Coronary artery (tissue), 2 donors: ENCODE measurements at regions not wholly inside any gene's neighbourhood (a gene's known extent, or its start where the extent isn't known, plus 50 kb on each side); places are given as distances from the start of the nearest gene placed in this dataset.

Source experiments
- DNase-seq: peaks from one replicate; pipeline ENCODE4 v3.0.0-alpha.2; 2017; ENCODE audit warnings: low spot score
- H3K27ac ChIP-seq, 2 donors: fragments of 200-600 bp; sonication (generic); one replicate each; pipeline ENCODE4 v1.5.1; 2016 to 2019
- H3K4me3 ChIP-seq: fragments of 200-600 bp; sonication (generic); 2 replicates; pipeline ENCODE4 v1.5.1; 2016; ENCODE audit warnings: mild to moderate bottlenecking, moderate library complexity
- TF ChIP-seq, protein P1 (sequence below): fragments of 200-600 bp; sonication (generic); IDR thresholded peaks from one replicate; pipeline ENCODE4 v1.5.1; 2019; ENCODE audit warnings: antibody characterized with exemption

DNA sequence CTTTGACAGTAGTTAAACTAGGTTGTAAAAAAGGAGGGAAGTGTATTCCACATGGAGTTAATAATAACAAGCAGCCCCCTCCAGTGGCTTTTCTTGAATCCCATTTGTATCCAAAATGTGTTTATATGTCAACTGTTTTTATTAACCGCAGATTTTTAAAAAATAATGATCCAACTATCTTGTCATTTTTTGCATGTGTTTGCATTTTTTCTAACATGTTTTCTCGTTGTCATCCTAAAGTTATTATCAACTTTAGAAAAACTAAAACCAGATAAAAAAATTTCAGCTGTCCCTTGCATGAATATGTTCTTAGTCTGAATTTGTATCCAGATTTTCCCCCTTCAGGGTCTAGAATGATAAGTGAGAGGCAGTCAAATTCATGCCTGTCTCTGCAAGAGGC lies 1063.3 kb downstream of the BCL11A start:
- TF ChIP-seq, protein P1, sequence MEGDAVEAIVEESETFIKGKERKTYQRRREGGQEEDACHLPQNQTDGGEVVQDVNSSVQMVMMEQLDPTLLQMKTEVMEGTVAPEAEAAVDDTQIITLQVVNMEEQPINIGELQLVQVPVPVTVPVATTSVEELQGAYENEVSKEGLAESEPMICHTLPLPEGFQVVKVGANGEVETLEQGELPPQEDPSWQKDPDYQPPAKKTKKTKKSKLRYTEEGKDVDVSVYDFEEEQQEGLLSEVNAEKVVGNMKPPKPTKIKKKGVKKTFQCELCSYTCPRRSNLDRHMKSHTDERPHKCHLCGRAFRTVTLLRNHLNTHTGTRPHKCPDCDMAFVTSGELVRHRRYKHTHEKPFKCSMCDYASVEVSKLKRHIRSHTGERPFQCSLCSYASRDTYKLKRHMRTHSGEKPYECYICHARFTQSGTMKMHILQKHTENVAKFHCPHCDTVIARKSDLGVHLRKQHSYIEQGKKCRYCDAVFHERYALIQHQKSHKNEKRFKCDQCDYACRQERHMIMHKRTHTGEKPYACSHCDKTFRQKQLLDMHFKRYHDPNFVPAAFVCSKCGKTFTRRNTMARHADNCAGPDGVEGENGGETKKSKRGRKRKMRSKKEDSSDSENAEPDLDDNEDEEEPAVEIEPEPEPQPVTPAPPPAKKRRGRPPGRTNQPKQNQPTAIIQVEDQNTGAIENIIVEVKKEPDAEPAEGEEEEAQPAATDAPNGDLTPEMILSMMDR, result no peak

DNA sequence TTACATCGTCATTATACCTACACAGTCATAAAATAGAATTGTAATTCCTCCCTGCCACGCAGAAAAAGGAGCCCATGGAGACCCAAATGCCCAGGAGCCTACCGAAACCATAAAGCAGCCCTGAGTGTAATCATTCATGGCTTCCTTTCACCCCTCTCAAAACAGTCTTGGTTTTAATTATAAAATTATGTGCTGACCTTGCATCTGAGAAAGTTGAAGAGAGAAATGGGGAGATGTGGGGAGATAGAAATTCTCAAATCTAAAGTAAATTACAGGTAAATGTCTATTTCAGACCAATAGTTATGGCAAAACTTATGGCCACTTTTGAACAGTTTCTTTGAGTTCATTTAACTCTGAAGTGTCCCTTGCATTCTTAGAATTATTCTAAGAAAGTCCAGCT lies 1068.8 kb downstream of the BCL11A start:
- DNase-seq, result no peak
- TF ChIP-seq, protein P1, result no peak
- H3K4me3 ChIP-seq, result no peak overlapping the region
- no peak overlapping the region for H3K27ac ChIP-seq

More for the DNA sequence above, 1063.3 kb downstream of the BCL11A start:
- no peak overlapping the region for H3K4me3 ChIP-seq
- no peak for DNase-seq
- H3K27ac ChIP-seq, result no peak overlapping the region

DNA sequence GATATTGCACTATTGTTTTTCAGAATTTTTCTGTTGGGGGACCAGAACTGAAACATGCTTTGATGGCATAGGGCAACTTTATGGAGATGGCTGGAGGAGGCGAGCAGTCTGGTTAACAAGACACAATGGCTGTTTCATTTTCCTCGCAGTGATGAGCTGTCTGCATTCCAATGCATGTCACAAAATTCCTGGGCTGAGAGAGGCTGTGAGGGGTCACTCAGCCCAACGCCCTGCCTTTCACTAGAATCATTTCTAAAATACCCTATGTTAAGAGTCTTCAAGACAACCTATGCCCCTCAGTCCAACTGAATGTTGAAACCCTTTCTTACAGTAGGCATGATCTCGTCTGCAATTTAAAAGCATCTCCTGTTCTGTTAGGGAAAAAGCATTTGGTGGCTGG lies 1090.0 kb downstream of the BCL11A start:
- Histone ChIP-seq H3K4me3 (no peak overlapping the region), H3K27ac (no peak overlapping the region)
- TF ChIP-seq, protein P1, result no peak
- DNase-seq, result no peak

DNA sequence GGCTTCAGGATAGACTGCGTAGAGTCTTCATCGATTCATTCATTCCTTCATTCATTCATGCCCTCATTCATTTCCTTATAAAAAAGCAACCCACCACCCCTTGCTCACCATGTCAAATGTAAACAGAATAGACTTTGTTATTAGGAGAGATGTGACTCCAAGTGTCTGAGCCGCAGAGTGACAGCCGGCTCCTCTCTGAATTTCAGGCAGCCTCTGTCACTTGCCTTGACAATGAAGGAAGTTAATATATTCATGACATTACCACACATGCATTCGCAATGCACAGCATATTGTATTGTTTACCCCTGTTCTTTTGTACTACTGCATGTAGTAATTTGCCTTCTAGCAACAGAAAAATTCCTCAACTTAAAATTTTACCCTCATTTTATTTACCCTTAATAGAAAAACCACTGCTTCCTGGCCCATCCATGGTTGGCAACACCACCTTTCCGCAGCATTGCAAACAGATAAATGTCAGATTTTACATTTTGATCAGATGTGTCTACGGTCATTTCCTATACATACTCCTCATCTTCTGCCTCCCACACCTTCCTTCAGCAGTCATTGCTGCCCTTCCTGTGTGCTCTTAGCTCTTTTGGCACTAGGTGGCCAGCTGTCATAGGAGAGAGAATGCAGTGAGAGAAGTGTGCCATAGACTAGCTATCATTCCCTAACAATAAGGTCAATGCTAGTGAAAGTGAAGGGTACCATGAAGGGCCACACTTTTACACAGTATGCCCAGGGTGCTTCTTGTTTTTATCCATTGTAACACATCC lies 1090.8 kb downstream of the BCL11A start:
- no peak overlapping the region for H3K4me3 ChIP-seq
- H3K27ac ChIP-seq, result no peak overlapping the region
- no peak for DNase-seq
- TF ChIP-seq, protein P1, result no peak

DNA sequence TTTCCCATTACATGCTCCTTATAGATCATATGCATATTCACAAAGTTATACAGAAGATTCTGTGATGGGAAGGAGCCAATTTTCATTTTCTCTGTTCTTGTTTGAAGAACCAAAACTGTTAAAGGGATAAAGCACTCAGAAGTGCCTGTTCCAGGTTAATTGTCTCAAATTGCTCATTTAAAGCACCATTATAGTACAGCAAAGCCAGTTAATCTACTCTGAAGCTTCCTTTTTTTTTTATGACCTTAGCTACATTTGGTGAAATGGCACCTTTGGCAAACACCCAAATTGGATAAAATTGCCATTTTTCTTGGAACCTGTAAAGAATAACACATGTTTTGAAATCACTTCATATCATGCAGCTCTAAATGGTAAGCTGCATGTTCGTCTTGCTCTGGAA lies 1092.3 kb downstream of the BCL11A start:
- TF ChIP-seq, protein P1, result no peak
- DNase-seq, result no peak
- Histone ChIP-seq H3K27ac (no peak overlapping the region), H3K4me3 (no peak overlapping the region)

DNA sequence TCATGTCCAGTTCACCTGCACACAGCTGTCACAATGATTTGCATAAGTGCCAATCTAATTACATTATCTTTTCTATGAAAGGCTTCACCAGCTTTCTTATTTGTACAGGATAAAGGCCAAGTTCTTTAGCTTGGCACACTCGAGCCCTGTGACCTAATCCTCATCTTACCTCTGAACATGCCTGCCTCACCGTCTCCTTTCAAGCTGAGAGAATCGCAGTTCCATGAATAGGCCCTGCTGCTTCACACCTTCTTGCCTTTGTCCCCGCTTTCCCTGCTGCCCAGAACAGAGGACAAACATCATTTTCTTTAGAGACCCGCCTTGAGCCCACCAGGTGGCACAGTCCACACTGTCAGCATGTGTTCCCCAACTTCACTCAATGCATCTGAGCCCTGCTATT lies 1094.7 kb downstream of the BCL11A start:
- no peak overlapping the region for H3K27ac ChIP-seq
- DNase-seq, result no peak
- no peak overlapping the region for H3K4me3 ChIP-seq
- TF ChIP-seq, protein P1, result no peak

DNA sequence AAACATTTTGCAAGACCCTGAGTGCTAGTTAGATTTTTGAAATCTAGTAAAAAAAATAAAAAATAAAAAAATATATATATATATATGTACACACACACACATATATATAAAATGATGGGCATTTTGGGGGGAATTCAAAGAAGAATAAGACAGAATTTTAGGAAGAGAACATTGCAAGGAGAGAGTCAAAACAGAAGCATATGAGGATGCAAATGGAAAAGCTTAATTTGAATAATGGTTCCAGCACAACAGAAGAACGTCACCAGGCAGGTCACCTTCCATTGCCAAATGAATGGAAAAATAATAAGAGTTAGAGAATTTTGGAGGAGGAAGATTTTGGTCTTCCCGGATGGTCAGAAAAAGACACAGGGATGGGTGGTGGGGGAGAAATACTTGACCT lies 1097.2 kb downstream of the BCL11A start:
- TF ChIP-seq, protein P1, result no peak
- no peak for DNase-seq
- Histone ChIP-seq H3K4me3 (no peak overlapping the region), H3K27ac (no peak overlapping the region)
